Memory B cell (primary cell): ENCODE measurements at regions not wholly inside any gene's neighbourhood (a gene's known extent, or its start where the extent isn't known, plus 50 kb on each side); places are given as distances from the start of the nearest gene placed in this dataset.

Experiments used
- ATAC-seq: fragments of 150-1000 bp; cut with Tn5 transposase; 2 replicates; pipeline ENCODE4 v1.10.0; 2021; ENCODE audit warnings: low read depth, mild to moderate bottlenecking, moderate library complexity
- DNase-seq, 2 donors: peaks; one replicate each; pipeline ENCODE4 v3.0.0; 2022; ENCODE audit warnings: low spot score in 2 of 2
- H3K27ac Mint-ChIP-seq: one replicate; pipeline ENCODE4 v1.8.0; 2022; ENCODE audit warnings: mild to moderate bottlenecking, moderate library complexity, mixed read lengths
- H3K27me3 Mint-ChIP-seq: one replicate; pipeline ENCODE4 v1.8.0; 2022; ENCODE audit warnings: mixed read lengths
- H3K36me3 Mint-ChIP-seq: one replicate; pipeline ENCODE4 v1.8.0; 2022; ENCODE audit warnings: mild to moderate bottlenecking, mixed read lengths
- H3K4me1 Mint-ChIP-seq: one replicate; pipeline ENCODE4 v1.8.0; 2022; ENCODE audit warnings: mixed read lengths
- H3K4me3 Mint-ChIP-seq: one replicate; pipeline ENCODE4 v1.8.0; 2022; ENCODE audit warnings: mild to moderate bottlenecking, moderate library complexity, mixed read lengths
- H3K9me3 Mint-ChIP-seq: one replicate; pipeline ENCODE4 v1.8.0; 2022; ENCODE audit warnings: mixed read lengths

- no peak overlapping the region for H3K27ac Mint-ChIP-seq
- no peak for ATAC-seq
- peaks cover 4% of the 10 kb centered on the region for H3K9me3 Mint-ChIP-seq
- H3K4me3 Mint-ChIP-seq = no peak overlapping the region
- no peaks in the 10 kb centered on the region for H3K36me3 Mint-ChIP-seq
- H3K4me1 Mint-ChIP-seq = no peaks in the 10 kb centered on the region
- no peak for DNase-seq
- peaks cover 17% of the 10 kb centered on the region for H3K27me3 Mint-ChIP-seq
Measured at GRCh38 chr2:55973673-55974072, 50.1 kb upstream of the EFEMP1 start.

- Mint-ChIP-seq H3K36me3 (no peaks in the 10 kb centered on the region), H3K4me3 (no peak overlapping the region), H3K4me1 (no peaks in the 10 kb centered on the region), H3K9me3 (peaks cover 4% of the 10 kb centered on the region), H3K27me3 (peaks cover 12% of the 10 kb centered on the region), H3K27ac (no peak overlapping the region)
- DNase-seq = no peak
- no peak for ATAC-seq
Measured at GRCh38 chr2:55976681-55977080, 53.1 kb upstream of the EFEMP1 start.

- peak overlapping the region; percentile 15 for H3K27ac Mint-ChIP-seq
- H3K27me3 Mint-ChIP-seq = peaks cover 2% of the 10 kb centered on the region
- peaks cover 24% of the 10 kb centered on the region for H3K4me1 Mint-ChIP-seq
Measured at GRCh38 chr2:55985406-55985805, 61.8 kb upstream of the EFEMP1 start.

GRCh38 chr2:55986001-55986400, 62.4 kb upstream of the EFEMP1 start:
- H3K27ac Mint-ChIP-seq = peak overlapping the region; percentile 15
- H3K27me3 Mint-ChIP-seq = peaks cover 4% of the 10 kb centered on the region

More at GRCh38 chr2:55985406-55985805, 61.8 kb upstream of the EFEMP1 start:
- Mint-ChIP-seq H3K36me3 (no peaks in the 10 kb centered on the region), H3K9me3 (no peaks in the 10 kb centered on the region), H3K4me3 (no peak overlapping the region)
- DNase-seq (peak in 1 of 2 donors; percentile 23), ATAC-seq (peak; percentile 96)

GRCh38 chr2:55986700-55987440, 63.3 kb upstream of the EFEMP1 start:
- ATAC-seq = no peak
- no peaks in the 10 kb centered on the region for H3K36me3 Mint-ChIP-seq

More at GRCh38 chr2:55986001-55986400, 62.4 kb upstream of the EFEMP1 start:
- peaks cover 24% of the 10 kb centered on the region for H3K4me1 Mint-ChIP-seq
- H3K36me3 Mint-ChIP-seq = no peaks in the 10 kb centered on the region
- DNase-seq (no peak), ATAC-seq (no peak)
- no peaks in the 10 kb centered on the region for H3K9me3 Mint-ChIP-seq
- H3K4me3 Mint-ChIP-seq = no peak overlapping the region

GRCh38 chr2:55989405-55989804, 65.8 kb upstream of the EFEMP1 start:
- H3K27me3 Mint-ChIP-seq = peaks cover 12% of the 10 kb centered on the region
- no peak for ATAC-seq
- no peak for DNase-seq

More at GRCh38 chr2:55986700-55987440, 63.3 kb upstream of the EFEMP1 start:
- Mint-ChIP-seq H3K9me3 (no peaks in the 10 kb centered on the region), H3K4me3 (no peak overlapping the region), H3K27ac (no peak overlapping the region), H3K4me1 (peaks cover 24% of the 10 kb centered on the region), H3K27me3 (peaks cover 6% of the 10 kb centered on the region)
- DNase-seq = no peak

GRCh38 chr2:55992455-55992854, 68.9 kb upstream of the EFEMP1 start:
- DNase-seq (no peak), ATAC-seq (no peak)
- Mint-ChIP-seq H3K36me3 (no peaks in the 10 kb centered on the region), H3K27ac (no peak overlapping the region), H3K4me3 (no peak overlapping the region), H3K27me3 (peaks cover 13% of the 10 kb centered on the region), H3K4me1 (peaks cover 2% of the 10 kb centered on the region), H3K9me3 (no peaks in the 10 kb centered on the region)

More at GRCh38 chr2:55989405-55989804, 65.8 kb upstream of the EFEMP1 start:
- H3K9me3 Mint-ChIP-seq = no peaks in the 10 kb centered on the region
- H3K4me3 Mint-ChIP-seq = no peak overlapping the region
- H3K36me3 Mint-ChIP-seq = no peaks in the 10 kb centered on the region
- H3K4me1 Mint-ChIP-seq = peaks cover 24% of the 10 kb centered on the region
- no peak overlapping the region for H3K27ac Mint-ChIP-seq

GRCh38 chr2:55993685-55994084, 70.1 kb upstream of the EFEMP1 start:
- DNase-seq (no peak), ATAC-seq (no peak)
- no peaks in the 10 kb centered on the region for H3K9me3 Mint-ChIP-seq
- peaks cover 2% of the 10 kb centered on the region for H3K4me1 Mint-ChIP-seq
- H3K27ac Mint-ChIP-seq = no peak overlapping the region
- H3K4me3 Mint-ChIP-seq = no peak overlapping the region
- peaks cover 13% of the 10 kb centered on the region for H3K27me3 Mint-ChIP-seq
- H3K36me3 Mint-ChIP-seq = no peaks in the 10 kb centered on the region

- H3K4me1 Mint-ChIP-seq = no peaks in the 10 kb centered on the region
- H3K27ac Mint-ChIP-seq = no peak overlapping the region
- DNase-seq (no peak), ATAC-seq (no peak)
- no peak overlapping the region for H3K4me3 Mint-ChIP-seq
- no peaks in the 10 kb centered on the region for H3K36me3 Mint-ChIP-seq
- peaks cover 10% of the 10 kb centered on the region for H3K27me3 Mint-ChIP-seq
- H3K9me3 Mint-ChIP-seq = no peaks in the 10 kb centered on the region
Measured at GRCh38 chr2:55995211-55995610, 71.6 kb upstream of the EFEMP1 start.

GRCh38 chr2:55995902-55996301, 72.3 kb upstream of the EFEMP1 start:
- ATAC-seq (no peak), DNase-seq (no peak)
- no peaks in the 10 kb centered on the region for H3K36me3 Mint-ChIP-seq
- H3K9me3 Mint-ChIP-seq = no peaks in the 10 kb centered on the region
- no peak overlapping the region for H3K27ac Mint-ChIP-seq
- H3K4me1 Mint-ChIP-seq = no peaks in the 10 kb centered on the region
- H3K4me3 Mint-ChIP-seq = no peak overlapping the region
- peaks cover 9% of the 10 kb centered on the region for H3K27me3 Mint-ChIP-seq

GRCh38 chr2:55999231-55999630, 75.6 kb upstream of the EFEMP1 start:
- H3K27ac Mint-ChIP-seq = no peak overlapping the region
- H3K9me3 Mint-ChIP-seq = no peaks in the 10 kb centered on the region
- H3K36me3 Mint-ChIP-seq = no peaks in the 10 kb centered on the region
- DNase-seq = no peak
- no peak for ATAC-seq
- H3K4me3 Mint-ChIP-seq = no peak overlapping the region
- H3K27me3 Mint-ChIP-seq = peaks cover 2% of the 10 kb centered on the region
- H3K4me1 Mint-ChIP-seq = no peaks in the 10 kb centered on the region

GRCh38 chr2:55999790-56000189, 76.2 kb upstream of the EFEMP1 start:
- Mint-ChIP-seq H3K4me1 (no peaks in the 10 kb centered on the region), H3K9me3 (no peaks in the 10 kb centered on the region), H3K36me3 (no peaks in the 10 kb centered on the region), H3K4me3 (no peak overlapping the region), H3K27me3 (no peaks in the 10 kb centered on the region), H3K27ac (no peak overlapping the region)
- ATAC-seq = no peak
- no peak for DNase-seq

- H3K4me1 Mint-ChIP-seq = no peaks in the 10 kb centered on the region
- H3K27me3 Mint-ChIP-seq = no peaks in the 10 kb centered on the region
- H3K27ac Mint-ChIP-seq = no peak overlapping the region
- H3K4me3 Mint-ChIP-seq = no peak overlapping the region
- DNase-seq = no peak
- ATAC-seq = no peak
- H3K36me3 Mint-ChIP-seq = no peaks in the 10 kb centered on the region
- H3K9me3 Mint-ChIP-seq = no peaks in the 10 kb centered on the region
Measured at GRCh38 chr2:56001947-56002346, 78.4 kb upstream of the EFEMP1 start.

GRCh38 chr2:56008661-56009431, 85.3 kb upstream of the EFEMP1 start:
- Mint-ChIP-seq H3K36me3 (no peaks in the 10 kb centered on the region), H3K4me3 (no peak overlapping the region), H3K9me3 (no peaks in the 10 kb centered on the region), H3K4me1 (no peaks in the 10 kb centered on the region), H3K27ac (no peak overlapping the region), H3K27me3 (peaks cover 2% of the 10 kb centered on the region)
- DNase-seq (no peak), ATAC-seq (no peak)
